HUDEP-2 (cell line): ENCODE measurements at regions not wholly inside any gene's neighbourhood (a gene's known extent, or its start where the extent isn't known, plus 50 kb on each side); places are given as distances from the start of the nearest gene placed in this dataset.

Experiments
- DNase-seq, 76 experiments: peaks; one replicate each; lab custom pipeline; 2025; ENCODE audit not compliant: unreplicated experiment in 76 of 76; lab: John Stamatoyannopoulos, UW

DNA sequence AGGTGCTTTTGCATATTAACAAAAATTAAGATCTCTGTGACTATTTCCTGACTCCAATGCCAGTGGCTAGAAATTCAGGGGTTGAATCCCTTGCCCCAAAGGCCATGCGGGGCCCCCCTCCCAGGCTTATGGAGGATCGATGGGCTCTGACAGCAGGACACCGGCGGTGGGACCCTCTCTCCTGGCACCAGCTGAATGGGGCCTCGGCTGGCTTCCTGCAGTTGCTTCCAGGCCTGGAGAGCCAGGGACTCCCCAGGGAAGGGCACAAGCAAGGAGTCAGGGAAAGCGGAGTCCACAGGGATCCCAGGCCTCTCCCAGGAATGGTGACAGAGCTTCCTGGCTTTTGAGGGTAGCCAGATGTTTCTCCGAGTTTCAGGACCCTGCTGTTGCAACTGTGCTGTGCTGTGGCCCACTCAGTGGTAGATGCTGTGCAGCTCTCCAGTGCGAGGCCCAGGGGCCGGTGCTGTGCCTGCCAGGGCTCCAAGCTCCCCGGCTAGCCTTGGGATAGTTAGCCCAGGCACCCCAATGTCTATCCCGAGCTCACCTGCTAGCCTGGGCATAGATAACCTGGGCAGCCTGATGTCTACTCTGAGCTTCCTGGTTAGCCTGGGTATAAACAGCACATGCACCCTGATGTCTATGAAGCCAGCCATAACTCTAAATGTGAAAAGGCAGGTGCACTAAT is 372.6 kb downstream of the SHANK2 start:
- no peak for DNase-seq

DNA sequence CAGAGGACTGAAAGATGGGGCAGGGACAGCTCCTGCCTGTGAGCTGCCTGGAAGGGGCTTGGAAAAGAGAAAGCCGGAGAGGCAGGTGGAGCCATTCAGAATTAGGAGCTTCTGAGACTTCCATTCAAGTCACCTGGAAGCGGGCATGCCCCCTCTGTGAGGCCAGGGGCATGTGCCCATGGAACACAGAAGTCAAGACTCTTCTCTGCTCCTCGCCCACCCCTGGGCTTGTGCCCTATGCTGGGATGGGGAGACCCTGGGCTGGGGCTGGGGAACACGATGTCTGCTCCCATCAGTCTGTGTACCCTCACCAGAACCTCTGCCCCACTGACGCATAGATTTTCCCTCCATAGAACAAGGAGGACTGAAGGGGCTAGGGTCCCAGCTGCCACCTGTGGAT is 372.0 kb downstream of the SHANK2 start:
- DNase-seq, result no peak

DNA sequence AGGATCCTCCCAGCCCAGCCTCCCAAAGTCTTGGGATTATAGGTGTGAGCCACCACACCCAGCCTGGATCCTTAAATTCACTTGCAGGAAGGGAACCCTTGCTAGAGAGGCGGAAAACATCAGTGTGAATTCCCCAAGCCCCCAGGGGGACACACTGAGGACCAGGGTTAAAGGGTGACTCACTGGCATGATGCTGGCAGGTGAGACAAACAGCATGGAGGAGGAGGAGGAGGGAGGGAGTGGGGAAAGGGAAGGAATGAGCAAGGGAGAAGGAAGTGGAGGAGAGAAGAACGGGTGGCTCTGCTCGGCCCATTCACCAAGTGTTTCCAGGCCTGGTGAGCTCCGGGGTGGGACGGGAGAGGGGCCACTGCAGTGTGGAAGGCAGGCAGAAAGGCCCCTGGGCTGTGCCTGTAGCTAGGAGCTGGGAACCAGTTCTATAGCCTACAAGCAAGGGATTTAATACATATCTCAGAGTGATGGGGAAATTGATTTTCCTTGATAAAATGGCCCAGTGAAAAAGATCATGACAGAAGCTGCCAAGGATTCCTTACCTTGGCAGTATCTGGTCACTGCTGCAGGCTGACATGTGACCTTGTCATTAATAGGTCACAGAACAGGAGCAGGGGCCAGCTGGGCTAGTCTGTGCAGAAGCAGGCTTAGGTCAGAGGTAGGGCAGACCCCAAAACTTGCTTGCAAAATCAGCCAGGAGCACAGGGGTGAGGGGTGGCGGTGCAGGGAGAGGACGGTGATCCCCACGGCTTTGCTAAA is 370.2 kb downstream of the SHANK2 start:
- no peak for DNase-seq

DNA sequence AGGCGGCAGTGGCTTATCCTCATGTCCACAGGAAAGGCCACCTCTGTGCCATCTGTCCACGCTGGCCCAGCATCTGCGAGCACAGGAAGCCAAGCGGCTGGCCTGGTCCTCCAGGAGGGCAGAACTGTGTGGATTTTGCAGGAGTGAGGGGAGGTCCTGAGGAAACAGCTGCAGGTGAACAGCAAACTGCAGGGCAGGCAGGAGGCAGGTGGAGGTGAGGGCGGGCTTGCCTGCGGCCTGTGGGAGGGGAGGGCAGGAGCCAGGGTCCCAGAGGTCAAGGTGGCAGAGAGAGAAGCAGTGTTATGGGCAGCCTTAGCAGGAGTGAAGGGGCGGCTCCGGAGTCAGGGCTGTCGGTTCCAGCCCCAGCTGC is 369.7 kb downstream of the SHANK2 start:
- no peak for DNase-seq

DNA sequence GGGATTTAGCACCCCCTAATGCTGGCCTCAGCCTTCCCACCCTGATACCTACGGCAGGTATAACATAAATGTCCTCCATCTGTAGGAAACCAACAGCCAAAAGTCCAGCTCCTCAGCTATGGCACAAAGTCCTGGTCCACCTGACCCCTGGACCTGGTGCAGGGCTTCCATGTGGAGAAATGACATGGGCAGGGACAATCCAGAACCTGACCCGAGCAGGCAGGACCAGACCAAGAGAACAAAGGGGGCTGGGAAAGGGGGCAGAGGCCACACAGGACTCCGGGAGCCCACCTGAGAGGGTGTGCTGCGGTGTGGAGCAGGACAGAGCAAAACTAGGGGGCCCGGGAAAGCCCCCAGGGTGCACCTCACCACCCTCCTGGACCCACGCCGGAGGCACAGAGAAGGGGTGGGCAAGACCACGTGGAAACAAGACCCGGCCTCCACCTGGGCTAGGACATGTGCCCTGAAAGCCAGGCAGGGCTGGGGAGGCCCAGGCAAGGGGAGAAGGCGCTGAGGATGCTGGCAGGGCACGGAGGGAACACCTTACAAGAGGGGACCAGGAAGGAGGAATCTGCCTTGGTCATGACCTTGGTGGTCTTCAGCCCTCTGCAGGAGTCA is 368.9 kb downstream of the SHANK2 start:
- no peak for DNase-seq

DNA sequence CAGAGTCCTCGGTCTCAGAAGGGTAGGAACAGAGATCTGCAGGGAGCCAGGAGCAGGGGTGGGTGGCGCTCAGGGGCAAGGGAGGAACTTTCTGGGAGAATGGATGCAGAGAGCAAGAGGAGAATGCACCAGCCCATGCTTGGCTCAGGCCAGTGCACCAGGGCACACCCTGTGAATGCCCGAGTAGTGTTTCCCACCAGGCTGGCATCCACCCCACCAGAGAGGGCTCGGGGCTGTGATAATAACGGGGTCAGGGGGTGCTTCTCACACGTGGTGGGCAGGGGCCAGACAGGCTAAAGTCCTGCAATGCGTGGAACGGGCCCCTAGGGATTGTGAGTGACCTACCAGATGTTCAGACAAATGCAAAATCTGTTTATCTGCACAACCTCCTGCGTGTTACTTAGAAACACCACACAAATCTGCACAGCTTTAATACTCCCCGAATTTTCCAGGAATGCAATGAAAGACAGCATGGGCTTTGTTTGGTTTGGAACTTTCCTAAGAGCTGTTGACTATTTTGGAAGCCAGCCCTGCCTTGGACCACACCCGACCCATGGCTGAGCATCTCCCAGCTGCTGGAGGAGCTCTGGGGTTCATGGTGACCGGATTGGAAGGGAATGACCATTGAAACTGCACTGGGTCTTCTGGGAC is 368.3 kb downstream of the SHANK2 start:
- no peak for DNase-seq

DNA sequence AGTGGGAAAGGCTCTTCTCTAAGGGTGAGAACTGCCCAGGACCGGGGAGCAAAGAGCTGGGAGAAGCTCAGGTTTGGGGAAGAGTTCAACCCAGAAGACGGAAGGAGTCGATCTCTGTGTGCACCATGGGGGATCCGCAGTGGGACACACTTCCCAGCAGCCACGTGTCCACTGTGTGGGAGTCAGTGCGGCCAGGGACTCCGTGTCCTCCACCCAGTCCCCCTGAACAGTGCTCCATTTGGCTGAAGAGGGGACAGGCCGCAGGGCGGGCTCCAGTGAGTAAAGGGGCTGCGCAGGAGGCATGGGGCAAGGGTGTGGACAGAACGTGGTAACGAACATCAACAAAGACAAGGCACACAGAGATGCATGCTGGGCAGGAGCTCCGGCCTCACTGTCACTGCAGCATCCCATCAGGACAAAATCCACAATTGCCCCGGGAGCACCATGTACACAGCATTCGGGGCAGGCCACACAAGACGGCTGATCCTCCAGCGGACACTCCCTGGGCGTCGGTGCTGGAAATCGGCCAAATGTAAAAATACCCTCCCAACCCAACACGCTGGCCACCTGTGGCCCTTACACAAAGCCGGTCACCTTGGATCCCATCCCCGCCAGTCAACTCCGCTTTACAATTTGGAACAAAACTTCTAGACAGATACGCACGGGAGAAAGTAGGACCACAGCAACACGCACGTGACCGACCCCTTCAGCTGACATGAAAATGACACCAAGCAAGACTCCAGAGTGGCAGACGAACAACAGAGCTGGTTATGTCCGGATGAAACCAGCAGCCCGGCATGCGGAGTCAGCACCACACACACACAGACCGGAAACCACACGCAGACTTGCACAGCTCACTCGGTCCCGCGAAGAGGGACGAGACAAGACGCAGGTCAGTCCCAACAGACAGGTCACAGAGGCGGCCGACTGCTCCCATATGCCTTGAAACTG is 366.8 kb downstream of the SHANK2 start:
- DNase-seq, result no peak

DNA sequence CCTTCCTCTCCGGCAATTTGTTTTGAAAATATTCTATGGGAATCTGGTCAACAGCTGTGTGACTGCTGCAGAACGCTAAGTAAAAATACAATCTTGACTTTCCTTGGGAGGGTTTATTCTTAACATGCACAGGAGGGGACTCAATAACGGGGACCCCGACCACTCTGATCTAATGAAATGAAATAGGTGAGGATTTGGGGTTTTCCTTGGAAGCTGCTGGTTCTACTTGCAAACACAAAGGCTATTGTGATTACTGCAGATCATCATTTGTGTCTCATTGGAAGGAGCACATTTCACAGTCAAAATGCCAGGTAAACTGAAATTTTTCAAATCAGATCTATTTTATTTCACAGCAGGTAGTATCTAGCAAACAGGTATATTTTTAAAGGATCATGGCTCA is 366.1 kb downstream of the SHANK2 start:
- DNase-seq, result no peak

DNA sequence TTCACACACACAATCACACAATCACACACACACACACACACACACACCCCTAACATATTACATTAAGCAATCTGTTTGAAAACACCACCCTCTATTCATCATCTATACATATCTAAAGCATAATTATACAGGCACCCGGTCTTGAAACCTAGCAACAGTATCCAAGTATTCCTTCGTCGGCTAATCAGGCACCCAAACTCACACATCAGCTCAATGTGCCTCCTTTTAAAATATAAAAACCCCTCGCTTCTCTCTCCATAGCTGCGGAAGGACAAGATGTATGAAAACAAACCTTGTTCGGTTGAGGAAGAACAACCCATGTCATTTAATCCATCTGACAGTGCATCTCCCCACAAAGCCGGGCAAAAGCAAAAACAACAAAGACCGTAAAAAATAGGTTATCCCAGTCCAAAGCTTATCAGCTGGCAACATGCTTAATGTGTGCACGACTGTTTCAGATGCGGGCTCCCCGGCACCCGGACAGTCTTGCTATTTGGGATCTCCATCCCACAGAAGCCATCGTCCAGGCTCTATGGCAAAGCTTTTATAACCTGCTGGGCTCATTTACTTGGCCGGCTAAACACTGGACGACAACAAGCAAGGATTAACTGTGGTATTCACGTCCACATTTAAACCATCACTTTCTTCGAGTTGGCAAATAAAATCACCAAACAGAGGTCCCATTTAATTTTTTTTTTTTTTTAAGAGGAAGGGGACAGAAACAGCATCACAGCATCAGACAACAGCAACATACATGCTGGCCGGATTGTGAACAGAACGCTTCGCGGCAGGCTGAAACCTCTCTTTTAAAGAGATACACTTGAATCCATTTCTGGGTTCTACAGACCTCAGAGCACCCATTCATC is 365.5 kb downstream of the SHANK2 start:
- DNase-seq, result no peak

DNA sequence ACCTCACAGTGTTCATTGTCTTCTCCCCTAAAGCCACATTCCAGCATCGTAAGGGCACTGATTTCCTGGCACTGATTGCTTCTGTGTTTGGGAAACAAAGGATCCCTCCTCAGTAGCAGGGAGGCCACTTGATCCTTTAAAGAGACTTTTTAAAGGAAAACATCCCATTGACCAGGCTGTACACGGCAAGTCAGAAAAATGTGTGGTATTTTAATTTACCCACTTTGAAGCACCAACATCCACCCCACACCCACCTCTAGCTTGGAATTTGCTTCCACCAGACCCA is 364.9 kb downstream of the SHANK2 start:
- DNase-seq, result no peak

DNA sequence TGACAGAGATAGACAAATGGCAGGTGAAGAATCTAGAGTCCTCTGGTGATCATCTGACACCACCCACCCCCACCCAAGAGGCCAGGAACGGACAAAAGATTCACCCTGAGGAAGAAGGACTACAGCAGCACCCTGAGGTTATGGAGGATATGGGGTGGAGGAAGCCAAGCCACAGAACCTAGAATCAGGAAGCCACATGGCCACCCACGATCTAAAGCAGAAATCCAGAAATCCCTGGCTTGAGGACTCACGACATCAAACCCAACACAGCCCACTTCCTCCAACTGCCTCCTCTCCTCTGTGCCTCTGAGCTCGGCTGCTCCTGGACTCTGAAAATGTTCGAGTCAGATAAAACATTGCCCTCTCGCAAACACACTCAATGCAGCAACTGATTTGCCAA is 364.3 kb downstream of the SHANK2 start:
- DNase-seq, result no peak

DNA sequence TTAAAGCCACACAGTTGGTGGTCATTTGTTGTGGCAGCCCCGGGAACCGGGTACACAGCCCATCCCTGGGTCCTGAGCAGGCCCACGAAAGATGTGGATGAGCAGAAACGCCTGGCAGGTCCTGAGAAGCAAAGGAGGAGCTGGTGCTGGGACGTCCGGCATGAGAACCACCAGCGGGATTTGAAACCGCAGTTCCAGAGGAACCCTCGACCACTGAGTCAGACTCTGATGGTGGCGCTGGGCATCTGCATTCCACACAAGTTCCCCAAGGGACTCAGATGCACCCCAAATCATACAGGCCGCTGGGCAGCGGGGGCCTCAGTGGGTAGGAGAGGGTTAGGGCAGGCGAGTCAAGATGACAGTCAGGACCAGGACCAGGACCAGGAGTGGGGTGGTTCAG is 363.0 kb downstream of the SHANK2 start:
- no peak for DNase-seq

DNA sequence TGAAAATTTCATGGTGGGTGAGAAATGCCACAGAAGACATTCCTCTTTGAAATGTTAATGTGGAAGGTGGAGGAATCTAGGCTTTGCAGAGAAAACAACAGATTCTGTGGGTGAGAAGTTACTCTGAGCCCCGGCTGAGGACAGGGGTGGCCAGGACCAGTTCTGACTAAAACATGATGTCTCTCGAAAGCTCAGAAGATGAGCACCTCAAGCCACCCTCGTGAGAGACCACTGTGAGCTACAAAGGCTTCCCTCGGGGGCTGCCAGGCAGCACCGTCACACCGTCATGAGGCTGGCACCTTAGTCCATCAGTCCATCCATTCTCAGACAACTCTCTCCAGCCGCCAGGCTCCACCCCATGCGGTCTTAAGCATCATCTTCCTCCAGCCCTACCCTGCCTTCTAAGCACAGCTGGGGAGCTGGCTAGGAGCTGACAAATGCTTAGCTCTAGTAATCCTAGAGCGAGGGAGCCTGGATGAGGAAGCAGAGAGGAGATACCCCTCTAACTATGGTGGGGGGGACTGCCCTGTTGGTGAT is 360.5 kb downstream of the SHANK2 start:
- no peak for DNase-seq

DNA sequence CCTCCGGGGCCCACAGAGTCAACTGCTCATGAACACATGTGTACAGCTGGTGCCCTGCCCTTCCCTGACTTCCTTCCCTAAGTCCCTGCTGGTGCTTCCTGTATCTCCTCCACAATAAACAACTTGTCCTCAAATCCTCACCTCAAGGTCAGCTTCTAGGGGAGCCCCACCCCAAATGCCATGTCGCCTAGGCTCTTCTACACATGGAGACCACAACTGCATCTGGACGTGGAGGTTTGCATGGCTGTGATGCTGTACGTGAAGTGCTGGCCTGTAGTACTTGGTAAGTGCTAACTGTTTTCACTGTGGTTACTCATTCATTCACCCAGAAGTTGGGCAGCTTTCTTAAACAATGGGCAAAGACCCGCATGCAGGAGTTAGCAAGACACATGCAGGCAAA is 359.5 kb downstream of the SHANK2 start:
- DNase-seq, result no peak

DNA sequence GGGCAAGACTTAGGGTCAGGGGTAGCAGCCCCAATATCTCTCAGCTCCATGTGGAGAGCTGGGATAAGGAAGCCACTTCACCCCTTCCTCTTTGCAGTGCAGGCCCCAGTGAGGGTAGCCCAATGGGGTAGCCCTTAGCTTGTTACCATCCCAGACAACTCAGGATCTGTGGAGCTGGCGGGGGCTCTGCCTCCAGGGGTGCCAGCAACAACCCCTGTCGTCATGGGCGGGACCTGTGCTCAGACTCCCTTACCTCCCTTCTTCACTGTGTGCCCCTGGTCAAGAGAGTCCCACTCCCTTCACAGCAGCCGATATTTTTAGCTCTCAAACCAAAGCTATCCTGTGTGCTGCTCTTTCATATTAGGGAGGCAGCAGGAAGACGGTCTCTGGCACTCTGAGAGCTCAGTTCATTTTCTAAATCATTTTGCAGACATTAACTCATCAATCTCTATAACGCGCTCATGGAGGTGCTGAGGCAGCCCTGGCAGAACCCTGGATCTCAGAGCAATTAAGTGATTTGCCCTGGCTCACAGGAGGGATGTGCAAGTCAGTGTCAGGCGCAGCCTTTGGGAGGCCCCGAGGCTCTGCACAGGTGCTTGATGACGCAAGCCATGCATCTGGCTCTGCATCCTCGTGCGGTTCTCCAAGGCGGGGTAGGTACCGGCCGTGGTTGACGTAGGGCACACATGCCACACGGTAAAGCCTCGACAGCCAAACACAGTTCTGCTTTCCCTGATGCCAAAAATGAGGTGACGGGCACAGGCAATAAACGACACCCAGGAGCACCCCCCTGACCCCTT is 357.6 kb downstream of the SHANK2 start:
- DNase-seq, result no peak

DNA sequence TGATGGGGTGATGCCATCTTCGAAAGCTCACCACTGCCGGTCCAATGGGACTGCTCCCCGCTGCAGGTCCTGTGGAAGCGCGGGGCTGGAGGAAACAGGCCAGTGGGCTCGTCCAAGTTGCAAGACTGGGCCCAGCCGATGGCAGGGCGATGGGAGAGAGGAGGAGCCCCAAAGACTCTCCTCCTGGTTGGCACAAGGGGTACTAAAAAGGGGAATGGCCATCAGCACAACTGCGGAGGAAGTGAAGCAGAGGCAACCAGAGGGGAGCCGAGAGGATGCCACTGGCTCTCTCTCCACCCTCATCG is 357.1 kb downstream of the SHANK2 start:
- no peak for DNase-seq

DNA sequence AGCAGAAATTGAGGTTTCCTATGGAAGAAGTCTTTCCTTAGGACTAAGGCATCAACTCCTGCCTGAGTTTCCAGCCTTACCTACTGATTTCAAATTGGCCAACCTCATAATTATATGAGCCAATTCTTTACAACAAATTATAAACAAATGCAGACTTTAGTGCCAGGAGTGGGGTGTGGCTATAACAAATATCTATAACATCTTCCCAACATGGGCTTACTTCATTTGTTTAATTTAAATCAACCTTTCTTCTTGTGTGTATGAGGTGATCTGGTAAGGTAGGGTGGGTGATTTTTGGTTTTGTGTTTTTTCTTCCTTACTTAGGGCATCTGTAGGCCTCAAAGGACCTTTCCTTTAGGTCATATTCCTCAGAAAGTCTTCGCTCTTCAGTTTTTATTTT is 354.9 kb downstream of the SHANK2 start:
- no peak for DNase-seq

DNA sequence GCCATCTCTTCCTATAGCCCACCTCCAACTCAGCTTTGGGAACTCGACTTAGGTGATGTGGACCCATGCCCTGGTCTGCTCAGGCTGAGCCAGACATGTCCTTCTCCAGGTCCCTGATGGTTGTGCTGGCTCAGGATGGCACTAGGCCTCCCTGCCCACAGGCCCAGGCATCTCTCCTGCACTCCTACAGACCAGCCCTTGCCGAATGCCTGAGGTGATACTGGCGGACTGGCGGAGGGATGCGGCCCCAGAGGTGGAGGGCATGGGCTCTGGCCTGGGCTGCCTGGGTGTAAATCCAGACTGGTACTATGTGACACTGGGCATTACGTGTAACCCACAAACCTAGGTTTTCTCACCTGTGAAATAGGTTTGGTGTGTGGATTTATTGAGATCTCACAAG is 352.8 kb downstream of the SHANK2 start:
- DNase-seq, result no peak

DNA sequence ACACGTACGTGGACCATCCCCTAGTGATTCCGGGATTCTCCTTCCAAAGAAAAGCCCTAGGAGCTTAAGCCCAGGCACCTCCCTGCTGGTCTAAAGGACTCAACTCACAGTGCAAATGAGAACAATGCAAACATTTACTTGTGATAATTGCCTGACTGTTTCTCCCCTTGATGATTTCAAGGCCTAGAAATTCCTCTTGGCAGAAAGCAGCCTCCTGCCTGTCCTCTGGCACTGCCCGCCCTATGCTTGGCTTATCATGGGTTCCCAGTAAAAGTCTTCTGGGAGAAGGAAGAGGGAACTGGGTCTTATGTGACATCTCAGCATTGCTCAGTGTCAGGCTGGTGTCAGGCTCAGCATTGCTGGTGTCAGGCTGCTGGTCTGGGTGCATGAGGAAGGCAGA is 351.8 kb downstream of the SHANK2 start:
- no peak for DNase-seq
